Dermis microvascular lymphatic vessel endothelial cell (primary cell): ENCODE measurements at regions not wholly inside any gene's neighbourhood (a gene's known extent, or its start where the extent isn't known, plus 50 kb on each side); places are given as distances from the start of the nearest gene placed in this dataset.
"Not testable (repeated sequence)": the region's sequence is repeated elsewhere in the genome, so short reads cannot be mapped to it uniquely, and the experiment has no call there.

Experiments used
- DNase-seq, 2 donors: peaks; one replicate each; pipeline versions ENCODE4 v3.0.0 to v3.0.0-alpha.2; 2010; ENCODE audit warnings: low read depth in 2 of 2

DNA sequence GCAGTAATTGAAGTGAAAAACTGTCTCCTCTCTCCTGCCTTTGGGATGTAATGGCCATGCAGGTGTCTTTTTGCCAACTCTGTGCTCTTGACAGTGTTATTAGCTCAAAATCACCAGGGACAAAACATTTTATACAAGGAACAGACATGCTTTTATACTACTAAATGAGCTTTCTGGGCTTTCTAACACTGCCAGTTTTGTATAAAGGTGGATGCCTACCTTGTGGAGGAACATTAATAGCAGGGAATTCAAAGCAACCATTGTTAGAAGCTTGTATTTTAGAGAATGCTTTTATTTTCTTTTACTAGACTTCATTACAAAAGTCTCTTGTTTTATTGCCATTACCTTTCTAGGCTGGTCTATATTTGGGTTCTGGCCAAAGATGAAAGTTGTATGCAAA lies 54.7 kb upstream of the ARSJ start:
- no peak for DNase-seq

DNA sequence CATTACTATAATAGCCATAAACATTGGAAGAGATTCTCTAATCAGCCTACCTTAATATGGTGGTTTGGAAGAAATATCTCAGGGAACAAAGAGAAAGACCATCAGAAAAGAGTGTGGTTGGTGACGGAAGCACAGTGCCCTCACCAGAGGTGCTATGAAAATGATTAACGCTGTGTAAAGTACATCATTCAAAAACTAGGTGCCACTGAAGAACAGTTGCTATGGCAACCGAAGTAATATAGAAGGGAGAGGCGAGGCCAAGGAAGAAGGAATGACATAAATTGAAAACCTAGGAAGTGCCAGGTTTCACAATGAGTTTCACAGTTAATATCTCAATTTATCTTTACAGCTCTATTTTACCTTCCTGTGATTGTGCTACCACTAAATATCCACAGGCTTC lies 57.0 kb upstream of the ARSJ start:
- DNase-seq: no peak

DNA sequence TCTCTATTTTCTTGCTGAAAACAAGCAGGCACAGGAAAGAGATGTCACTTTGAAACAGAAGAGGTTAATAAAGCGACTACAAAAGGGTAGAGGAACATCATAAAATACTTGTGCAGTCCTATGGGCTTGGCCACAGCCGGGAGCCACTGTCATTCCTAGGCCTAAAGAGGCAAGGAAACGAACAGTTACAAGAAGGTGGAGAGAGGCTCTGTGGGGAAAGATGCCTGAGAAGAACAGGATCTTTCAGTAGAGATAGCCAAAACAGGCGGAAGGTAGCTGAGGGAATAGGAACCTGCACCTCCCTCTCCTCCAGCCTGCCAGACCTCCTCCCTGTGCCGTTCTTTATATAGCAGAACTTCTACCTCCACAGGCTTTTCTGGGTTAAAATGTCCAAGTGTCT lies 57.4 kb upstream of the ARSJ start:
- no peak for DNase-seq

DNA sequence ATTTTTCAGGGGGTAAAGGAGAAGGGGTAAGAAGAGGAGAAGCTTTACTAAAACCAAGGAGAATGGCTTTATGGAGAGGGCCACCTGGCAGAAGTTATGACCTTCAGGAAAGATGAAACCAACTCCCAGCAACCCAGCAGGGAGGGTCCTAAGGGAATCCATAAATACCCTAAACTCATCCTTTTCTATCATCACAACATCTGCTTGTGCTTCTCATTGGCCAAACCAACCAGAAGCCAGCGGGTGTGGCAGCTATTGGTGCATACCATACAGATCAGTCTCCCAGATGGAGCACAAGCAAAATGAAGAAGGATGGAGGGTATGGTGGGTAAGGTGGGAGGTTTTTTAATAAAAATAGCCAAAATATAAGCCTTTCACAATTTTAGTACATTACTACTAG lies 58.5 kb upstream of the ARSJ start:
- no peak for DNase-seq

DNA sequence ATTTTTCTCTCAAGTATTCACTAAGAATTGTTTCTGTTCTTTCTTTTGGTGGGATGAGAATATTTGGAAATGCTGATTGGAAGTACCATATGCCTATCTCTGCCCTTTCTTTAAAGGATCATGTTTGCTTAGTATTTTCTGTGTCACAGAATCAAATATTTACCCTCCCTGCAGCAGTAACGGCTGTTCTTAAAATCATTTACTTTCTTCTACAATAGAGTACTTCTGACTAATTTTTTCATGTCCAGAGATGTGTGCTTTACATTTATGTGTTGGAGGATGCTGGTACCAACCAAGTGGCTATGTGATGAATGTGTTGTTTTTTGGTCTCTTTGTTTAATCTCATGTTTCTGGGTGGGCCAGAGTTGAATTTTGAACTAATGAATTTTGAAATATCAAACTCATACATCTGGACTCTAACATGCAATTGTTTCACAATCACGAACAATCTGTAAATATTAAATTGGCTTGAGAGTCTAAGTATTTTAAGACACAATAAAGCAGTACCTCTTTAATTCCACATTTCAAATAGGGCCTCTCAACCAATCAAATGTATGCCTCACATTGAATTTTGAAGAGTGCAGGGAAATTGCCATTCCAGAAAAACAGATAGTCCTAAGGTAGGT lies 59.4 kb upstream of the ARSJ start:
- no peak for DNase-seq

DNA sequence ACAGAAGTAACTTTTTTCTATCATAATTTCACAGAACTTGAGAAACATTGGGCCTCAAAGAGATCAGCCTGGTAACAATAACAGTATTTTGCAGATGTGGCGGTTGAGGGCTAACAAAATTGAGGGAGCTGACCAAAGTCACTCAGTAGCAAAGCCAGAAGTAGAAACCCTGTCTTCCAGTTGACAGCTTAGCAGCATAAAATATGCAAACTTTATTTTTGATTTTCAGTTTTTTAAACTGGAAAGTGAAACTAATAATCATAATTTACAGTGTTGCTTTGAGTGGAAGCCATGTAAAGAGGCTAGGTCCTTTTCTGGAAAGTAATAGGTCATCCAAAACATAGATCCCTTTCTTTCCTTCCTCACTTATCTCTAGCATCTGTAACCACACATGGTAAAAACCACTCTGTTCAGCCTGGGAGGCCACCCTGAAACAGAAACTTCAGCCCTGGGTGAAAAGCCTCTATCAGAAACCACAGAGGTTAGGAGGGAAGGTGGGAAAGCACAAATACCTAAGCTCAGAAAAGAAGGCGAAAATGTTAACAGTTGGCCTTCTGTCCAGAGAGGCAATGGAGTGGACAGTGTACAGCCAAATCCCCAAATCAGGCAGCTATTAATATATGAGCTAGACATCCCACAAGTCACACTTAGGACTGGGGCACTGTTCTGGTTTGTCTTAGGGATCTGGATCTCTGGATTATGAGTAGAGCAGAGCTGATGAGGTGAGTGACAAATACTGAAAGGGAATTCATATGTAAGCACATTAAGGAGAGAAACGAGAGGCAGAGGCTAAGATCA lies 61.1 kb upstream of the ARSJ start:
- no peak for DNase-seq

DNA sequence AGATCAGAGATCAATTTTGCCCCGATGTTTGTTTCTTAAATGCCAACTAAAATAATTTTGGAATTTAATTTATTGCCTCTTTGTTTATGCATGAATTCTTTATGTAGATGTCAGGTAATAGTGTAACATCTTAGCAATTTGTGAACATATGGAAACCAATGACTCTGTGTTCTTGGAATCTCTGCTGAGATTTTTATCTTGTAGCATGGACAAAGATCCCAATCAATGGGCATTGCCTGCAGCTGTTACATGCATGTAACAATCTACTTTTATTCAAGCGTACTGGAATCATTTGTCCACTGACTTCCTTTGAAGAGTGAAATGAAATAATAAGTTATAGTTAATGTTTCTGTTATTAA lies 61.6 kb upstream of the ARSJ start:
- no peak for DNase-seq

DNA sequence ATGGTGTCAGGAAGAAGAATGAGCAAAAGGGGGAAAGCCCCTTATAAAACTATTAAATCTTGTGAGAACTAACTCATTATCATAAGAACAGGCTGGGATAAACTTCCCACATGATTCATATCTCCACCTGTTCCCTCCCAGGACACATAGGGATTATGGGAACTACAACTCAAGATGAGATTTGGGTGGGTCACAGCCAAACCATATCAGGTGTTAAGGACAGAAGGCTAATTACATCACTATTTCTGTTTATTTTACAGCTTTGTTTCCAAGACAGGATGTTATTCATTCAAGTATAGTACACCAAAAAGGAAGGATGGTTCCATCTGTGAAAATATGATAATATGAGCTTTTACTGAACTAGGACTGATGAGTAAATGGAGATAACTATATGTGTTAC lies 63.7 kb upstream of the ARSJ start:
- peak; percentile 88 to 97 for DNase-seq

DNA sequence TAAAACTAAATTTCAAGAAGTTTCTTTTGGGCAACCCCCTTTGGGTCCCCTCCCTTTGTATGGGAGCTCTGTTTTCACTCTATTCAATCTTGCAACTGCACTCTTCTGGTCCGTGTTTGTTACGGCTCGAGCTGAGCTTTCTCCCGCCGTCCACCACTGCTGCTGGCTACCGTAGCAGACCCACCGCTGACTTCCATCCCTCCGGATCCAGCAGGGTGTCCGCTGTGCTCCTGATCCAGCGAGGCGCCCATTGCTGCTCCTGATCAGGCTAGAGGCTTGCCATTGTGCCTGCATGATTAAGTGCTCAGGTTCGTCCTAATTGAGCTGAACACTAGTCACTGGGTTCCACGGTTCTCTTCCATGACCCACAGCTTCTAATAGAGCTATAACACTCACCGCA lies 64.9 kb upstream of the ARSJ start:
- not testable (repeated sequence) for DNase-seq

DNA sequence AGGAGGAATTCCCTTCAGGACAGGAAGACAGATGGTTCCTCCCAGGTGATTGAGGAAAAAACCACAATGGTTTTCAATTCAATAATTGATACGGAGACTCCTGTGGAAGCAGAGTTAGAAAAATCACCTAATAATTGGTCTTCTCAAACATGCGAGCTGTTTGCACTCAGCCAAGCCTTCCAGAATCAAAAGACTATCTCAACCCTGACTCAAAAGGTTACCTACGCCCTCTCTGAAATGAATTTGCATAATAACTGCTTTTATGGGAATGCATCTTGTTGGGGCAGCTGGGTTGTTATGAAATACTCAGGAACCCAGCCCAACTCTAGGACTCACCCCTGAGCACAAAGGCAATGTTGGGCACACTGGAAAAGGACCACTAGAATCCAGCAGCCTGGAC lies 66.9 kb upstream of the ARSJ start:
- DNase-seq: no peak

DNA sequence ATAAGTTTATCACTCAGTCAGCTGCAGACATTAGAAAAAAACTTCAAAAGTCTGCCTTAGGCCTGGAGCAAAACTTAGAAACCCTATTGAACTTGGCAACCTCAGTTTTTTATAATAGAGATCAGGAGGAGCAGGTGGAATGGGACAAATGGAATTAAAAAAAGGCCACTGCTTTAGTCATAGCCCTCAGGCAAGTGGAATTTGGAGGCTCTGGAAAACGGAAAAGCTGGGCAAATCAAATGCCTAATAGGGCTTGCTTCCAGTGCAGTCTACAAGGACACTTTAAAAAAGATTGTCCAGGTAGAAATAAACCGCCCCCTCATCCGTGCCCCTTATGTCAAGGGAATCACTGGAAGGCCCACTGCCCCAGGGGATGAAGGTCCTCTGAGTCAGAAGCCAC lies 68.7 kb upstream of the ARSJ start:
- DNase-seq: not testable (repeated sequence)

DNA sequence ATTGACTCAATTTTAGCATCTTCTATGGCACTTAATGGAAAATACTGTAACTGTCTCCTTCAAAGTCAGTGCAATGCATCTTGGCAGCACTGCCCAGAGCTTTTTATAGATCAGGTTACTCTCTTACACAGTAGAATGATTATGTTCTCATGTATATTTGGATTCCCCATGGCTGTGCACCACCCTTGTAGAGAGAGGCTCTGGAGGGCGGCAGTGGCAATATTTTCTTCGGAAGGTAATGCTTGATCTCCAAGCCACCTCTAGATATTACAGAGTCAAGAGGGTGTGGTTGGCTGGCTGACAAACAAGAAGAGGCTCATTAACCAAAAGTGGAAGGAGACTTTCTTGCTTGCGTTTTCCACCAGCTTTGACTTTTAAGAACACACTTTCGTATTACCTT lies 72.8 kb upstream of the ARSJ start:
- DNase-seq: no peak

DNA sequence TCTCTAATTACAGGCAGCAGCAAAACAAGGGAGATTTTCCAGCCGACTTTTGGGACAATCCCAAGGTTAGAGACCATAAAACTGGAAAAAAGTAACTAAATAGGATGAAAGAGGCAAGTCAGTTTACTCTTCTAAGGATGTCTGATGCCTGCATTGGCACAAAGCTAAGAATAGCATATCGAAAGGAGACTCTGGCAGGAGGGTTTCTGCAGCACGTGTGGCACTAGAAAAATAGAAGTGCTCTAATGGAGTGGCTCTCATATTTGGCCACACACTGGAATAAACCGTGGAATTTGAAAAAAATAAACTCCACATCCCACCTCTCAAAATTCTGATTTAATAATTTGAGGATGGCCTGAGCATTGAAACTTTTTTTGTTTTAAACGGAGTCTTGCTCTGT lies 77.2 kb upstream of the ARSJ start:
- no peak for DNase-seq

DNA sequence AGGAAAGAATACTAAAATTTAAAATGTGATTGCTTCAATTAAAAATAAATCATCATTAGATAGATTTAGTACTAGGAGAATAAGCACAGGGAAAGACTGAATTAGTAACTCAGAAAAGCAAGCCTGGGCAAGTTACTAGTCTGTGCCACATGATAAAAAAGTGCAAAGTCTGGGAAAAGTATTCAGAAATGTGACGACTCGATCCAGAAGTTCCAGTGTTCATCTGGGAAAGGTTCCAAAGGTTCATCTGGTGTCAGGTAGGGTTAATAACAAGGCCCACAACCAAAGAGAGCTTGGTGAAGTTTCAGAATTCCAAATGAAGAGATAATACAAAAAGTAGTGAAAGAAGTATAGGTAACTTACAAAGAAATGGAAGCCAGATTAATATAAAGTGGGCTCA lies 78.3 kb upstream of the ARSJ start:
- DNase-seq: no peak

DNA sequence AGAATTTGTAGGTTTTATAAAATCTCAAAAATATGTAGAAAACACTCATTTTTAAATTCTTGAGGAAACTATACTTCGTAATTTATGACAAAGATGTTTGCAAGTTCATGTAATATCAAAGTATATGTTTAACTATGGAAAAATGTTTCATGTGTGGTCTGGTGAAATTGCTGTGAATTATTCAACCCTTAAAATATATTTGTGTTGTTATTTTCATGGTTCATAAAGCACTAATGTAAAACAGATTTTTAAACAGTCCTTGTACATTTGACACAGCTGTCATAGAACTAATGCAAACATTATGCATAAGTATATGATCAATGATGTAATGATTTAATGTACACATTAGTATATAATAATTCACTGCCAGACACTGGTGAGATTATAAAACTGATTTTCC lies 83.1 kb upstream of the ARSJ start:
- DNase-seq: no peak

DNA sequence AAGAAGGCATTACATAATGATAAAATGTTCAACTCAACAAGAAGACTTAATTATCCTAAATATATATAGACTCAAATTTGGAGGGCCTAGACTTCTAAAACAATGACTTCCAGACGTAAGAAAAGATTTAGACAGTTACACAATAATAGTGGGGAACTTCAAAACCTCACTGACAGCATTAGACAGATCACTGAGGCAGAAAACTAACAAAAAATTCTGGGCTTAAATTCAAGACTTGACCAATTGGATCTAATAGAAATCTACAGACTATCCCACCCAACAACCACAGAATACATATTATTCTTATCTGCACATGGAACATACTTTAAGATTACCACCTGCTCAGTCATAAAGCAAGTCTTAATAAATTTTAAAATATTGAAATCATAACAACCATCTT lies 93.3 kb upstream of the ARSJ start:
- DNase-seq: no peak

DNA sequence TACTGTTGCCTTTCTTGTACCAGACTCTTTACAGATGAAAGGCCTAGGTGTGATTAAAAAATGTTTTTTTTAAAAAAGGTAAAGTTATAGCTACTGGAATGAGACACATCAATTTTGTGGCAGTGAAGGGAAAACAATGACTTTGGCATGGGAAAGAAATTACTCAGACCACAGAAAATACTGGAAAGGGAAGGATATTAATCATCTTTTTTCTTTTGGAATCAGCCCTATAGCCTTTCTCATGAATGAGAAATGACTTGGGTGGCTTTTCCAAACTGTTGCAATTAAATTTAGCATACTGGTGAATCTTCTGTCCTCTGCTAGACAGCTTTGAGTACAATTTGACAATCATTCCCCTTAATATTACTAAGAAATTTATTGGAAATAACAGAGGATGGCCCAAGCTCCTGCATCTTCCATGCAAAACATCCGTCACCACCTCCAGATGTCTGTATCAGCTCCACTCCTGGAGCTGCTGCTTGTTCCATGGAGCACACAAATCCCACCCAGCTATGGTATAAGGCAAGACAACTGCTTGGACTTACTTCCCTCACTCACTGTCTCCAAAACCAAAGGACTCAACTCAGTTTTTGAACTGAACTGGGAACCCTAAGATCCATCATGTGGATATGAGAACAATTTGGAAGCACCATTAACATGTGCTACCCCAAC lies 97.6 kb upstream of the ARSJ start:
- peak; percentile 42 to 85 for DNase-seq

DNA sequence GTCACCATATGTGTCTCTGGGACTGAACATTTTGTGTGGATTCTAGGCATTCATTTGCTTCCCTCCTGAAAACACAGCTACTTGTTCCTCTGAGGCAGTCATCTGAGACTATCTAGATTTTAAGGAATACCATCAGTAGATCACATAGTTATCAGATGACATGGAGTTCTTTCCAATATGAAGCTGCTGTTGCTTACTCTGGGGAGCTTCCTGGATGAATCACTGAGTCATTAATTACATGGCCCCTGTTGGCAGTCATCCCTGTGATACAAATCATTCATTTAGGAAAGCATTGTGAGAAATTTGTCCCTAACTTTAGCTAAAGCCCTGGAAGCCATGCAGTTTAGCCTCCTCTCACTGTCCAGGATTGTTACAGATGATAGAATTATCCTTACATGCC lies 98.2 kb upstream of the ARSJ start:
- DNase-seq: peak; percentile 85 to 94

DNA sequence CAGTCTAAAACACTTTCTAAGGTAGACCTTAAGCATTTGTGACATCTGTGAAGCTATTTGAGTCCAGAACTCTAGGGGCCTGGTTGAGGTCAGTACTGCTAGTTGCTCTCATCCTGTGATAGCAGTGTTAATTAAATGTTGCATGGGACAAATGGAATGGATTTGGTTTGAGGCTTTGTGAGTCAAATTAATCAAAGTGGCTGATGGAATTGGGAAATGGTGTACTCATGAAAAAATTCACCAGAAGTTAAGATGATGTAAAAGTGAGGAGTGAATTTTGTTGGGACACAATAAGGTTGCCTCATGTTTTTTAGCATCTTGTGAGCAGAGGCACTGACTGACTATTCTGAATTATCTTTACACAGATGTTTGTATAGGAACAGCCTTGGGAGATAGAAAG lies 99.2 kb upstream of the ARSJ start:
- DNase-seq: no peak

DNA sequence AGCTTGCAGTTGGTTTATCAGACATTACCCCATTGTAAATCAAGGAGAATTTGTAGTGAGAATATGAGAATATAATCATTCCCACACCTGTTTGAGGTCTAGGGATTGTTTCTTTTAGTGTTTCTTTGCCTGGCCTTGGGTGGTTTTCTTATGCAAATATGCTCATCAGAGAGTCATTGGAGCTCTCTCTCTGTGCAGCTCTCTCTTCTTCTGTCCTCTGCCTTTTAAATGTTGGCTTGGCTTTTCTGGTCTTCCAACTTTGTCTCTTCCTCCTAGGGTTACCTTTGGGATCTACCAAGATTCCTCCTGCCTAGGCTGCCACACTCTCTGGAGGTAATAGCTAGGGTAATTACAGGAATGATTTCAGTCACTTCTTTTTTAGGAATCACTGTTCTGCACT lies 102.3 kb upstream of the ARSJ start:
- DNase-seq: no peak

DNA sequence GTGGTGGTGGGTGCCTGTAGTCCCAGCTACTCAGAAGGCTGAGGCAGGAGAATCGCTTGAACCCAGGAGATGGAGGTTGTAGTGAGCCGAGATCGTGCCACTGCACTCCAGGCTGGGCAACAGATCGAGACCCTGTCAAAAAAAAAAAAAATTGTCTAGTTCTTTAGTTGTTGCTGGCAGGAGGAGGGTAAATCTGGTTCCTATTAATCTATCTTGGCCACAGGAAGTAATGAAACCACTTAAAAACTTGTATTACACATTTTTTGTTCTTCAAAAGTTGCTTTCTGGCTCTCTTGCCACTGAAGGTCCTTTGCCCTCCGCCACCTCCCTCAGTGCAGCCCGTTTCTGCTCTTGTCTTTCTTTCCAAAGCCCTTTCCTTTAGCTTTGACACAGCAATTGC lies 102.9 kb upstream of the ARSJ start:
- DNase-seq: no peak

DNA sequence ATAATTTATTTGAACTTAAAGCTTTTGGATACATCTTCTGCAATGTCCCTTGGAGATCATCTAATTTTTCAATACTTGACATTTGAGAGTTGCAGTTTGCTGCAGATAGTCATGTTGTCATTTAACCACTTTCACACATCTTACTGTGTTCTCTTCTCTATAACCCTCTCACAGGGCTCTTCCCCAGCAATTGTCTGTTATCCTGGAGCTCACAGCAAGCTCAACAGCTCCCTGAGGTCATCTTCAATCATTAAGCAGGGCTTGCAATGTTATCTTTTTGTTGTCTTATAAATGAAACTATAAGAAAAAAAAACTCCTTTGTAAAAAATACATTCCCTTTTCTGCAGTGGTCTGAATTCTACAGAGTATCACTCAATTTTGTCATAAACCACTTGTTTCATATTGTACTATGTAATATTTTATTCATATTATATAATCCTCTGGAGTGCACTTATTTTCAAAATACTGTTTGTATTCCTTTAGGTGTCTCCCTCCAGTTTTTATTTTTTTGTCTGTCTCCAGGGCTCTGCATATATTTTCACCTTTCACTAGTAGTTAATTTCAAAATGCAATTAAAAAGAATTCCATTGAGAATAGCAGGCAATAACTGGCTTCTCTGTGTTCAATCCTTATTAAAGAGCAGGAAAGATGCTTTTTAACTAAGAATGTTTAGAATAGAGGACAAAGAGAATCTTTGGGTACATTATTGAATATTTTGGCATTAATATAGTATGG lies 106.3 kb upstream of the ARSJ start:
- DNase-seq: no peak
